H1 (cell line): ENCODE measurements at regions not wholly inside any gene's neighbourhood (a gene's known extent, or its start where the extent isn't known, plus 50 kb on each side); places are given as distances from the start of the nearest gene placed in this dataset.

Experiments used
- ATF2 ChIP-seq: IDR thresholded peaks from 2 replicates; pipeline ENCODE4 v1.6.1; 2012; ENCODE audit warnings: low read length, inconsistent platforms
- BACH1 ChIP-seq: IDR thresholded peaks from 2 replicates; pipeline ENCODE4 v1.6.1; 2012; ENCODE audit warnings: low read length, improper control_type of control experiment
- EP300 ChIP-seq, 2 experiments: IDR thresholded peaks; 1 replicate in 1 of 2; 2 replicates in 1 of 2; pipeline ENCODE4 v1.6.1; 2011 to 2012; ENCODE audit warnings: low read depth in 2 of 2, low read length in 2 of 2, mild to moderate bottlenecking in 2 of 2, borderline replicate concordance in 1 of 2, inconsistent platforms in 1 of 2, moderate library complexity in 1 of 2
- EZH2 ChIP-seq: fragments of 200-600 bp; sonication (generic); IDR thresholded peaks from 2 replicates; pipeline ENCODE4 v1.7.1; 2012; ENCODE audit warnings: low read depth, mild to moderate bottlenecking, moderate library complexity, low read length, inconsistent platforms; ENCODE audit not compliant: severe bottlenecking
- GABPA ChIP-seq: IDR thresholded peaks from 2 replicates; pipeline ENCODE4 v1.6.1; 2011; ENCODE audit warnings: mild to moderate bottlenecking, low read length, moderate library complexity, borderline replicate concordance; ENCODE audit not compliant: insufficient read depth
- GTF2F1 ChIP-seq: IDR thresholded peaks from 2 replicates; pipeline ENCODE4 v1.6.1; 2012; ENCODE audit warnings: low read depth, low read length, improper control_type of control experiment, borderline replicate concordance
- HDAC6 ChIP-seq: IDR thresholded peaks from one replicate; pipeline ENCODE4 v1.7.1; 2012; ENCODE audit warnings: low read depth, mild to moderate bottlenecking, inconsistent platforms, low read length, moderate library complexity
- KDM5A ChIP-seq: fragments of 200-600 bp; IDR thresholded peaks from 2 replicates; pipeline ENCODE4 v1.7.1; 2012; ENCODE audit warnings: mild to moderate bottlenecking, low read length, inconsistent platforms, mixed read lengths
- POLR2A ChIP-seq, 2 experiments: IDR thresholded peaks; 1 replicate in 1 of 2; 2 replicates in 1 of 2; pipeline ENCODE4 v1.6.1; 2011; ENCODE audit warnings: low read depth in 2 of 2, low read length in 2 of 2, mild to moderate bottlenecking in 2 of 2; ENCODE audit errors: control extremely low read depth in 1 of 2
- YY1 ChIP-seq: IDR thresholded peaks from 2 replicates; pipeline ENCODE4 v1.6.1; 2011; ENCODE audit warnings: low read depth, mild to moderate bottlenecking, low read length
- TF ChIP-seq, protein P1 (sequence below), 3 experiments: IDR thresholded peaks; 1 replicate in 2 of 3; 2 replicates in 1 of 3; pipeline versions ENCODE4 v1.5.1 to v1.6.1; 2011; ENCODE audit warnings: low read length in 3 of 3, mild to moderate bottlenecking in 3 of 3, inconsistent platforms in 2 of 3, low read depth in 1 of 3, moderate library complexity in 1 of 3; ENCODE audit not compliant: insufficient read depth in 1 of 3; ENCODE audit errors: control extremely low read depth in 1 of 3

DNA sequence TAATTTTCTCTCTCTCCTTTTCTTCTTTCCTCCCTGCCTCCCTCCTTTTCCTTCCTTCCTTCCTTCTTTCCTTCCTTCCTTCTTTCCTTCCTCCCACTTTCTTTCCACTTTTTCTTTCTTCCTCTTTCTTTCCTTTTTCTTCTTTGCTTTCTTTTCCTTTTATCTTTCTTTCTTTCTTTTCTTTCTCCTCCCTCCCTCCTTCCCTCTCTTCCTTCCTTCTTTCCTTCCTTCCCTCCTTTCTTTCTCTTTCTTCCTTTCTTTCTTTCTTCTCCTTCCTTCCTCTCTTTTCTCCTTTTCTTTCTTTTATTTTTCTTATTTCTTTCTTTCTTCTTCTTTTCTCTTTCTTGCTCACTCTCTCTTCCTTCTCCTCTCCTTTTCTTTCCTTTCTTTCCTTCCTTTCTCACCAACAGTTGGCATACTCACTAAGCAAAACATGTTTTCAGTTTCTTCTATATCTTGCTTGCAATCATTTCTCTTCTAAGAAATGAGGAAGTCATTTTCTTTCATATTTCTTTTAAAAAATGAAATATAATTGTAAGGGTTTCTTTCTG, 97.1 kb upstream of the MAF start:
- TF ChIP-seq, protein P1, sequence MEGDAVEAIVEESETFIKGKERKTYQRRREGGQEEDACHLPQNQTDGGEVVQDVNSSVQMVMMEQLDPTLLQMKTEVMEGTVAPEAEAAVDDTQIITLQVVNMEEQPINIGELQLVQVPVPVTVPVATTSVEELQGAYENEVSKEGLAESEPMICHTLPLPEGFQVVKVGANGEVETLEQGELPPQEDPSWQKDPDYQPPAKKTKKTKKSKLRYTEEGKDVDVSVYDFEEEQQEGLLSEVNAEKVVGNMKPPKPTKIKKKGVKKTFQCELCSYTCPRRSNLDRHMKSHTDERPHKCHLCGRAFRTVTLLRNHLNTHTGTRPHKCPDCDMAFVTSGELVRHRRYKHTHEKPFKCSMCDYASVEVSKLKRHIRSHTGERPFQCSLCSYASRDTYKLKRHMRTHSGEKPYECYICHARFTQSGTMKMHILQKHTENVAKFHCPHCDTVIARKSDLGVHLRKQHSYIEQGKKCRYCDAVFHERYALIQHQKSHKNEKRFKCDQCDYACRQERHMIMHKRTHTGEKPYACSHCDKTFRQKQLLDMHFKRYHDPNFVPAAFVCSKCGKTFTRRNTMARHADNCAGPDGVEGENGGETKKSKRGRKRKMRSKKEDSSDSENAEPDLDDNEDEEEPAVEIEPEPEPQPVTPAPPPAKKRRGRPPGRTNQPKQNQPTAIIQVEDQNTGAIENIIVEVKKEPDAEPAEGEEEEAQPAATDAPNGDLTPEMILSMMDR (IDR thresholded peaks at IDR 0.05; ENCODE audit: control extremely low read depth in 1 of 3, insufficient read depth in 1 of 3, low read depth in 1 of 3, low read length in 3 of 3) = no peak
- TF ChIP-seq GTF2F1 (no peak), EZH2 (no peak), ATF2 (no peak), KDM5A (no peak), BACH1 (no peak), YY1 (no peak), EP300 (IDR thresholded peaks at IDR 0.05; ENCODE audit: borderline replicate concordance in 1 of 2, low read depth in 2 of 2, low read length in 2 of 2) (no peak), POLR2A (IDR thresholded peaks at IDR 0.05; ENCODE audit: control extremely low read depth in 1 of 2, low read depth in 2 of 2, low read length in 2 of 2) (no peak), GABPA (no peak), HDAC6 (no peak)
